Astrocyte (in vitro differentiated cells and primary cell): ENCODE measurements at regions not wholly inside any gene's neighbourhood (a gene's known extent, or its start where the extent isn't known, plus 50 kb on each side); places are given as distances from the start of the nearest gene placed in this dataset.

ENCODE experiments used
- DNase-seq: peaks from one replicate; pipeline ENCODE4 v3.0.0-alpha.2; 2010; ENCODE audit warnings: low read depth
- FAIRE-seq: peaks from 2 replicates; lab custom pipeline; 2011; peaks lifted over from hg19 to GRCh38; lab: Jason Lieb, UNC
- H2AFZ ChIP-seq: 2 replicates; pipeline ENCODE4 v1.6.0; 2012; ENCODE audit warnings: low read depth, low read length, inconsistent platforms
- H3K27ac ChIP-seq: 2 replicates; pipeline ENCODE4 v1.5.1; 2011; ENCODE audit warnings: low read depth, low read length, inconsistent platforms
- H3K27me3 ChIP-seq: 2 replicates; pipeline ENCODE4 v1.6.0; 2011; ENCODE audit warnings: low read length, inconsistent platforms; ENCODE audit not compliant: insufficient read depth
- H3K36me3 ChIP-seq: 2 replicates; pipeline ENCODE4 v1.5.1; 2011; ENCODE audit warnings: low read length, inconsistent platforms; ENCODE audit not compliant: insufficient read depth
- H3K4me1 ChIP-seq: 2 replicates; pipeline ENCODE4 v1.5.1; 2011; ENCODE audit warnings: low read length, inconsistent platforms; ENCODE audit not compliant: insufficient read depth
- H3K4me2 ChIP-seq: 2 replicates; pipeline ENCODE4 v1.6.0; 2012; ENCODE audit warnings: low read length, inconsistent platforms
- H3K4me3 ChIP-seq: 2 replicates; pipeline ENCODE4 v1.5.1; 2011; ENCODE audit warnings: low read depth, mild to moderate bottlenecking, low read length, inconsistent platforms; ENCODE audit not compliant: insufficient read depth
- H3K79me2 ChIP-seq: 2 replicates; pipeline ENCODE4 v1.6.0; 2012; ENCODE audit warnings: mild to moderate bottlenecking, low read length, inconsistent platforms; ENCODE audit not compliant: insufficient read depth
- H3K9ac ChIP-seq: 2 replicates; pipeline ENCODE4 v1.6.0; 2012; ENCODE audit warnings: mild to moderate bottlenecking, low read length, inconsistent platforms
- H3K9me3 ChIP-seq: 2 replicates; pipeline ENCODE4 v1.5.1; 2012; ENCODE audit warnings: low read depth, mild to moderate bottlenecking, low read length, inconsistent platforms; ENCODE audit not compliant: insufficient read depth
- H4K20me1 ChIP-seq: 2 replicates; pipeline ENCODE4 v1.6.0; 2012; ENCODE audit warnings: low read length, inconsistent platforms; ENCODE audit not compliant: insufficient read depth
- H3K27ac Mint-ChIP-seq: one replicate; pipeline ENCODE4 v1.8.0; 2021; ENCODE audit warnings: mild to moderate bottlenecking, mixed read lengths; ENCODE audit not compliant: unreplicated experiment
- H3K27me3 Mint-ChIP-seq: one replicate; pipeline ENCODE4 v1.8.0; 2021; ENCODE audit warnings: low read depth, mixed read lengths; ENCODE audit not compliant: unreplicated experiment
- H3K36me3 Mint-ChIP-seq: one replicate; pipeline ENCODE4 v1.8.0; 2021; ENCODE audit warnings: low read depth, mixed read lengths; ENCODE audit not compliant: unreplicated experiment
- H3K4me1 Mint-ChIP-seq: one replicate; pipeline ENCODE4 v1.8.0; 2021; ENCODE audit warnings: low read depth, mixed read lengths; ENCODE audit not compliant: unreplicated experiment
- H3K4me3 Mint-ChIP-seq: one replicate; pipeline ENCODE4 v1.8.0; 2021; ENCODE audit warnings: mild to moderate bottlenecking, moderate library complexity, mixed read lengths; ENCODE audit not compliant: unreplicated experiment
- H3K9me3 Mint-ChIP-seq: one replicate; pipeline ENCODE4 v1.8.0; 2021; ENCODE audit warnings: mild to moderate bottlenecking, mixed read lengths; ENCODE audit not compliant: unreplicated experiment
- EZH2 ChIP-seq: IDR thresholded peaks from 2 replicates; pipeline ENCODE4 v1.6.1; 2012; ENCODE audit warnings: mild to moderate bottlenecking, low read length, inconsistent platforms; ENCODE audit not compliant: insufficient read depth
- TF ChIP-seq, protein P1 (sequence below): IDR thresholded peaks from 2 replicates; pipeline ENCODE4 v1.5.1; 2011; ENCODE audit warnings: low read depth, mild to moderate bottlenecking, inconsistent platforms, low read length, moderate library complexity; ENCODE audit not compliant: insufficient read depth

DNA sequence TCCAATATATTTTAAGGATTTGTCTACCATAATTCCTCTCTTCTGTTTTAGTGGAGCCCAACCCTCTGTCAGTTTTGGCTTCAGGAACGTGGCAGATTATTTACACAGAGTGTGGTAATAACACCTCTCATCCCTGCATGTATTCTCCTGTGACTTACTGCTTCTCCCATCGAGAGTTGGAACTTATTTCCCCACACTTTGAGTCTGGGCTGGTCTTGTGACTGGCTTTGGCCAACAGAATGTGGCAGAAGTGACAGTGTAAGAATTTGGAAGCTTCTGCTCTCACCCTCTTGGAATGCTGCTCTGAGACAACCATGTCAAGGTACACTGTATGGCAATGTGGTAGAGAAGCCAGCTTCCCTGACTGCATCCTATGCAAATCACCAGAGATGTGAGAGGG, 407.7 kb downstream of the EPM2A start:
- H3K4me2 ChIP-seq: no peak overlapping the region
- no peaks in the 10 kb centered on the region for H3K4me1 ChIP-seq
- no peak overlapping the region for H3K4me3 ChIP-seq
- FAIRE-seq (no peak), DNase-seq (no peak)
- Mint-ChIP-seq H3K27me3 (no peaks in the 10 kb centered on the region), H3K4me1 (peaks cover 7% of the 10 kb centered on the region), H3K27ac (no peak overlapping the region), H3K36me3 (no peaks in the 10 kb centered on the region), H3K9me3 (no peaks in the 10 kb centered on the region), H3K4me3 (no peak overlapping the region)
- no peak overlapping the region for H3K27ac ChIP-seq
- H3K9ac ChIP-seq: no peak overlapping the region
- no peak for TF ChIP-seq EZH2
- TF ChIP-seq, protein P1, sequence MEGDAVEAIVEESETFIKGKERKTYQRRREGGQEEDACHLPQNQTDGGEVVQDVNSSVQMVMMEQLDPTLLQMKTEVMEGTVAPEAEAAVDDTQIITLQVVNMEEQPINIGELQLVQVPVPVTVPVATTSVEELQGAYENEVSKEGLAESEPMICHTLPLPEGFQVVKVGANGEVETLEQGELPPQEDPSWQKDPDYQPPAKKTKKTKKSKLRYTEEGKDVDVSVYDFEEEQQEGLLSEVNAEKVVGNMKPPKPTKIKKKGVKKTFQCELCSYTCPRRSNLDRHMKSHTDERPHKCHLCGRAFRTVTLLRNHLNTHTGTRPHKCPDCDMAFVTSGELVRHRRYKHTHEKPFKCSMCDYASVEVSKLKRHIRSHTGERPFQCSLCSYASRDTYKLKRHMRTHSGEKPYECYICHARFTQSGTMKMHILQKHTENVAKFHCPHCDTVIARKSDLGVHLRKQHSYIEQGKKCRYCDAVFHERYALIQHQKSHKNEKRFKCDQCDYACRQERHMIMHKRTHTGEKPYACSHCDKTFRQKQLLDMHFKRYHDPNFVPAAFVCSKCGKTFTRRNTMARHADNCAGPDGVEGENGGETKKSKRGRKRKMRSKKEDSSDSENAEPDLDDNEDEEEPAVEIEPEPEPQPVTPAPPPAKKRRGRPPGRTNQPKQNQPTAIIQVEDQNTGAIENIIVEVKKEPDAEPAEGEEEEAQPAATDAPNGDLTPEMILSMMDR: no peak
- H3K27me3 ChIP-seq: no peaks in the 10 kb centered on the region
- H3K36me3 ChIP-seq: no peaks in the 10 kb centered on the region
- no peaks in the 10 kb centered on the region for H4K20me1 ChIP-seq
- no peaks in the 10 kb centered on the region for H3K79me2 ChIP-seq
- no peak overlapping the region for H2AFZ ChIP-seq
- H3K9me3 ChIP-seq: no peaks in the 10 kb centered on the region

DNA sequence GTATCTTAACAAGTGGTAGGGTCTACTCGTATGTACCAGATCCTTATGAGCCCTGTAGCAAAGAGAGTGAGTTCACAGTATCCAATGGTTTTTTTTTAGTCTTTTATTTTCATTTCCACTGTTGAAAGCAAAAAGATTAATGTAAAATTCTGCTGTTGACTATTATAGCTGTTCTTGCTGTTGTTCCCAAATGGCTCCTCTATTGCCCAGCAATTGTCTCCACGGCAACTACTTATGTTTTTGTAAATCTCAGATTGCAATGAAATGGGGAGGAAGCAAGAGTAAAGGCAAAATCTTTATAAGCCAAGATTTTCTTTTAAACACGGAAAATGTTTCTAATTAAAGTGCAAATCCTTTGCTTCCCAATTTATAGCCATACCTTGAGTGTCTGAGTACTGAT, 406.1 kb downstream of the EPM2A start:
- no peaks in the 10 kb centered on the region for H3K27me3 ChIP-seq
- H3K4me1 ChIP-seq: no peaks in the 10 kb centered on the region
- no peak for TF ChIP-seq EZH2
- TF ChIP-seq, protein P1: no peak
- DNase-seq (no peak), FAIRE-seq (no peak)
- H3K27me3 Mint-ChIP-seq: no peaks in the 10 kb centered on the region
- H3K9me3 Mint-ChIP-seq: no peaks in the 10 kb centered on the region
- H3K79me2 ChIP-seq: no peaks in the 10 kb centered on the region
- no peaks in the 10 kb centered on the region for H3K36me3 Mint-ChIP-seq
- H3K9me3 ChIP-seq: no peaks in the 10 kb centered on the region
- no peak overlapping the region for H3K27ac ChIP-seq
- H3K4me3 Mint-ChIP-seq: no peak overlapping the region
- no peak overlapping the region for H3K4me3 ChIP-seq
- no peak overlapping the region for H3K27ac Mint-ChIP-seq
- H3K4me2 ChIP-seq: no peak overlapping the region
- H2AFZ ChIP-seq: no peak overlapping the region
- no peak overlapping the region for H3K9ac ChIP-seq
- peaks cover 2% of the 10 kb centered on the region for H3K4me1 Mint-ChIP-seq
- no peaks in the 10 kb centered on the region for H4K20me1 ChIP-seq
- H3K36me3 ChIP-seq: no peaks in the 10 kb centered on the region

DNA sequence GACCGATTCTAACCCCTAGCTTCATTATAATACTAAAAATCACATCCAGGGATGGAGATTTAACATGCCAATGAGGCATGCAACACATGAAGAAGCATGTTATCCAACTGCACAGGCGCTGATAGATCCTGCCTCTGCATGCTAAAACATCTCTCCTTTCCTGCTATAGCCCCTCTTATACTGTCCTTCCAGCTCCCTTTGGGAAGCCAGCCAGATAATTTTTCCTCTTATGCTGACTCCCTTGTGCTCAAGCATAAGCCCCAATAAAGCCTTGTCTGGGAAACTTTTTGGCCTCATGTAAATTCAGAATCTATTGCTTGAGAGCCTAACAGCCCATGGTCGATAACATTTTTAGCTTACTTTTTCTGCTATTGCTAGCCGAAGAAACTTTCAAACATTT, 404.3 kb downstream of the EPM2A start:
- no peaks in the 10 kb centered on the region for H3K36me3 ChIP-seq
- H3K4me2 ChIP-seq: no peak overlapping the region
- TF ChIP-seq EZH2: no peak
- TF ChIP-seq, protein P1: no peak
- no peaks in the 10 kb centered on the region for H3K27me3 ChIP-seq
- H2AFZ ChIP-seq: no peak overlapping the region
- no peak for DNase-seq
- Mint-ChIP-seq H3K36me3 (no peaks in the 10 kb centered on the region), H3K27ac (no peak overlapping the region), H3K4me3 (no peak overlapping the region), H3K27me3 (no peaks in the 10 kb centered on the region), H3K9me3 (no peaks in the 10 kb centered on the region), H3K4me1 (peaks cover 2% of the 10 kb centered on the region)
- H3K9me3 ChIP-seq: no peaks in the 10 kb centered on the region
- no peak overlapping the region for H3K4me3 ChIP-seq
- no peak overlapping the region for H3K27ac ChIP-seq
- no peaks in the 10 kb centered on the region for H4K20me1 ChIP-seq
- no peak overlapping the region for H3K9ac ChIP-seq
- no peaks in the 10 kb centered on the region for H3K4me1 ChIP-seq
- no peak for FAIRE-seq
- H3K79me2 ChIP-seq: no peaks in the 10 kb centered on the region
